22Rv1 (cell line): ENCODE measurements at regions not wholly inside any gene's neighbourhood (a gene's known extent, or its start where the extent isn't known, plus 50 kb on each side); places are given as distances from the start of the nearest gene placed in this dataset.

Source experiments
- CTCF ChIP-seq: fragments of 450-650 bp; IDR thresholded peaks from 2 replicates; pipeline ENCODE4 v1.5.1; 2017; ENCODE audit warnings: mild to moderate bottlenecking
- ZFX ChIP-seq: fragments of 450-650 bp; IDR thresholded peaks from 2 replicates; pipeline ENCODE4 v1.6.1; 2017; ENCODE audit warnings: antibody characterized with exemption, borderline replicate concordance

GRCh38 chr13:103716718-103717117 is 650.5 kb upstream of the SLC10A2 start:
- TF ChIP-seq CTCF (no peak), ZFX (no peak)
